HG03045 (cell line): ENCODE measurements at regions not wholly inside any gene's neighbourhood (a gene's known extent, or its start where the extent isn't known, plus 50 kb on each side); places are given as distances from the start of the nearest gene placed in this dataset.

Experiments
- ATAC-seq: cut with Tn5 transposase; IDR thresholded peaks from one replicate; pipeline ENCODE4 v1.9.1; 2021; ENCODE audit warnings: mild to moderate bottlenecking, moderate library complexity; ENCODE audit not compliant: unreplicated experiment

DNA sequence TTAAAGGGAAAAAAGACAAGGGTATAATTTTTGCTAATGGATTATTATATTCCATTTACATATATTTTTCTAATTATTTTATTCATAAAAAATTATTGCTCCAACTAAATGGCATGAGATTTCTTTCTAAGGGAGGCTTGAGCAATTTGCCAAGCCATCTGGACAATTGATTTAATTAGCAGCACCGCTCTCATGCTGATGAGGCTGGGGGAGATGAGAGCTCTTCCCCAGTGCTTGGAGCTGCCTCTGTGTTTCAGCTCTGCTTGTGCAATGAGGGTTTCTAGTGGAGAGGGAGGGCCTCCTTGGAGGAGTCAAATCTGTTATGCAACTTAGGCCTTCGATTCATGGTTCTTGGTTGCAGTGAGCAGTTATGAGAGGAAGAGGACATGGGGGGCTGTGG lies 574.3 kb downstream of the TCERG1L start:
- ATAC-seq, result no peak

DNA sequence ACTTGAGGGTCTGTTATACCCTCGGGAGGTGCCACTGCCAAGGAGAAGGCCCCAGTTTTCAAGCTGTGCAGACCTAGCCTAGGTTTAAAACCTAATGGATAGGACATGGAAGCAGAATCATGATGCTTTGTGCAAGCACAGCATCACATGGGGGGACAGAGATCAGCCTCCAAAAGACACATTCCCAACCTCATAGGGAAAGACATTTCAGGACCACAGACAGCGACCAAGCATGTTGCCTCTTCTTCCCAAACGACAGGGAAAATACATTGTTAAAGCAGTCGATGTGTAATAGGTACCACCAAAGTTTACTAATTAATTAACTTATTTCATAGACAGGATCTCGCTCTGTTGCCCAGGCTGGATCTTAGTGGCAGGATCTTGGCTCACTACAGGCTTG lies 573.9 kb downstream of the TCERG1L start:
- ATAC-seq, result no peak

DNA sequence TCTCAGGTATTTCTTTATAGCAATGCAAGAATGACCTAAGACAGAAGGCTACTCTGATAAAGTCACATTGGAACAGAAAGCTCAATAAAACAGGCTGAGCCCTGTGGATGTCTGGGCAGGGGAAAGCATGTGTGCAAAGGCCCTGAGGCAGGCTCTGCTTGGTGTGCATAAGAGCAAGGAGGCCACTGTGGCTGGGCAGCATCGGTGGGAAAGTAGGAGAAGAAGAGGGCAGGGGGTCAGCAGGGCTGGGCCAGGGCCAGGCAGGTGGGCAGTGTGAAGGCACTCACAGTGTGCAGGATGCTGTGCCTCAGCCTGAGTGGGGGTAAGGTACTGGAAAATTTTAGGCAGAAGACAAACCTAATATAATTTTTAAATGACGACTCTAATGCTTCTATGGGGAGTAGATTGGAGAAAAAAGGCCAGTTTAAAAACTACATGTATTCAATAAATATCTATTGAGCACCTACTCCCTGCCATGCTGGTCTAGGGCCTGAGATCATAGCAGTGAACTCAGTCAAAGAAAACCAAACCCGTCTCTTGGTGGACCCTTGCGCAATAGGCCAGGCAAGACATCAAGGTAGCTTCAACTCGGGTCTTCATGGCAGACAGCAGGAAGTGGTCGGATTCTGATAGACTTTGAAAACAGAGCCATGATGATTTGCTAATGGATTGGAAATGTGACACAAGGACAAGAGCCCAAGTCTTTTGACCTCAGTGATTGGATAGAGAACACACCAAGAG lies 572.3 kb downstream of the TCERG1L start:
- no peak for ATAC-seq

DNA sequence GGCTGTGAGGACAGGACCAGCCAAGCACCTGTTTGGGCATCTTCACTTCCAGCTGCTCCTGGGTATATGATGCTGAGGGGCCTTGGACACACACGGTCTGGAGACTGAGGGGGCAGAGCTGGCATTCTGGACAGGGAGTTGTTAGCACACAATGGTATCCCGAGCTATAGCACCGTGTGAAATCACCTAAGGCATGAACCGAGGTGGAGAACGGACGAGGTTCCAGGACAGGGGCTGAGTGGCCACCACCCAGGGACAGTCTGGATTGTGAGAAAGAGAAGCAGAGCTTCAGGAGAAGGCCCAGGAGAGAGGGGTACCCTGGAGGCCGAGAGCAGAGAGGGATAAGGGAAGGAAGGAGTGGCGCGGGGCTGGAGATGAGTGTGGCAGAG lies 571.8 kb downstream of the TCERG1L start:
- ATAC-seq, result no peak

DNA sequence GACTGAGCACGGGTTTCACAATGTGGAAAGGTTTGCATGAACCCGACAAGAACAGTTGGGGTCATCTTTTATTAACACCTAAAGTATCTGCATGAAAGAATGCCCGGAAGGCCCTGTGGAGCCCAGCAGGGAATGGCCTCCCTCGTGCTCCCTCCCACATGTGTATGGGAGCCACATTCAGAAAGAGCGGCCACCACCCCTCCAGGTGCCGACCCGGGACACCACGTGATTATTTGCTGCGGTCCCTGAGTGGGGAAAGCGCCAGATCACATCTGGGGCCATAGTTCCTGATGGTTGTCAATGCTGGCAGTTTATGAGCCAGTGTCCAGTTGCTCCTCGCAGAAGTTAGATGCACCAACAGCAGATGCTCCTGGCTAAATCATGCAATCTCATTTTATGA lies 571.4 kb downstream of the TCERG1L start:
- ATAC-seq, result no peak

DNA sequence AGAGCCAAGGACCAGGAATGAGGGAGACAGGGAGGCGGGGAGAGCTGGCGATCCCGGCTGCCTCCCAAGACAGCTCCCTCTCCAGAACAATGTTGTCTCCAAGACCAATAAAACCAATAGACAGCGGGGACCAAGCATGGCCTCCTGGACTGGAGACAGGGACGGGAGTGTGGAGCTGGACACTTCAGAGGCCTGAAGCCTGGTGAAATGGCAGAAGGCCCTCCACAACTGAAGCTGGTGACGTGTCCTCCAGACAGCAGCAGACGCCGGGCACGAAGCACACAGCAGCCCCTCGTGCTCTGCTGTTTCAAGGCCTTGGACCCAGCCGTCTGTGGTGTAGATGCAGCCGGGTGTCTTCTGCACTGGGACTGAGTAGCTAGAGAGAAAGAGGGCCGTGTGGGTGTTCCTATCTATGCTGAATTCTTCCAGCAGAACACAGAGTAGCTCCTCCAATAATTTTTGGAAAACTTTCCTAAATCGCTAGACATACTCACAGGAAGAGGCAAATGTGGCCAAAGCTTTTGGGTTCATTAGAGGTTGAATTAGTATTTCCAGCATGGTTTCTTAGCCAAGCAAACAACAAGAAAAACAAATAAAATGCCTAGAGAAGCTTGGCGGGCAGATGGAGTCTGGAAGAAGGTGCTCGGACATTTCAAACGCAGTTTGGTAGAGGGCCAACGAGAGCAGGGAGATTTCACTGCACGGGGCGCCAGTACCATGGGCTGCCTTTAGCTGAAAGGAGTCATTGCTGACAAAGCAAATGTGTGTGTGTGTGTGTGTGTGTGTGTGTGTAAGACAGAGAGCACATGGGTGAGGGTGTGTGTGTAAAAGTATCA lies 570.4 kb downstream of the TCERG1L start:
- ATAC-seq, result no peak

DNA sequence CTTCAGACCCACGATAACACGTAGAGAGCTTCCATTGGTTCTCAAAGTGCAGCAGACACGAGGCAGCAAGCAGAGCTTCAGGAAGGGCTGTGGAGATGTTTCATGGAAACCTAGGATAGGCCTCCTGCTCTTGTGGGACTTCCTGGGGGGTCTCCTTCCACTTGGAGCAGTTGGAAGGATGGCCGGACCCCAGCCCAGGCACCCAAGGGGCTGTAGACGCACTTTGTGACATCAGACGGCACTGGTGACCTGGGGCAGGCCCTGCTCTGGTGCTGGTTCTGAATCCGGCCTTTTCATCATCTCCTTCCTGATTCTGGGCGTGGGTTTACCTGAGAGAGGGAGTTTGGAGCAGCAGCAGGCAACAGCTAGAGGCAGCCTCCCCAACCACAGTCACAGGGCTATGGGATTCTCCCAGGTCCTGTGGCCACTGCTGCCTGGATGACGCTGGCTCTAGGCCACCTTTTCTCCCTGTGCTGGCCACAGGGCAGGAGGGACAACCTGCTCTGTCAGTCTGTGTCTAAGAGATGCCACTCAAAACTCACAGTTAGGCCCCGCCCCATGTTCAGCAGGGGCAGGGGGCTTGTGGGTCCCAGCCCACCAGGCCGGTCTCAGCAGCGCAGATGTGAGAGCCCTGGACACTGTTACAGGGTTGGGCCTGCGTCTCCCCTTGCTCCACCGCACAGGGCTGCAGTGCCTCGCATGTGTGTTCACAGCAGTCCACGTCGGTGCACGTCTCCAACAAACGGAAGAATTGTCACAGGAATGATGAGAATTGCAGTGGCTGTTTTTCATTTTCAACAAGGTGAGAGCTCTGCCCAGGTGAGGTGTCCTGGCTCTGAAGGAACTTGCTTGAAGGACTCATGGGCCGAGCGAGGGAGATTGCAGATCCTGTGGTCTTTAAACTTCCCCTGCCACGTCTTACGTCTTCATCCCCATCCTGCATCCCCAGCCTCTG lies 569.3 kb downstream of the TCERG1L start:
- ATAC-seq, result no peak

DNA sequence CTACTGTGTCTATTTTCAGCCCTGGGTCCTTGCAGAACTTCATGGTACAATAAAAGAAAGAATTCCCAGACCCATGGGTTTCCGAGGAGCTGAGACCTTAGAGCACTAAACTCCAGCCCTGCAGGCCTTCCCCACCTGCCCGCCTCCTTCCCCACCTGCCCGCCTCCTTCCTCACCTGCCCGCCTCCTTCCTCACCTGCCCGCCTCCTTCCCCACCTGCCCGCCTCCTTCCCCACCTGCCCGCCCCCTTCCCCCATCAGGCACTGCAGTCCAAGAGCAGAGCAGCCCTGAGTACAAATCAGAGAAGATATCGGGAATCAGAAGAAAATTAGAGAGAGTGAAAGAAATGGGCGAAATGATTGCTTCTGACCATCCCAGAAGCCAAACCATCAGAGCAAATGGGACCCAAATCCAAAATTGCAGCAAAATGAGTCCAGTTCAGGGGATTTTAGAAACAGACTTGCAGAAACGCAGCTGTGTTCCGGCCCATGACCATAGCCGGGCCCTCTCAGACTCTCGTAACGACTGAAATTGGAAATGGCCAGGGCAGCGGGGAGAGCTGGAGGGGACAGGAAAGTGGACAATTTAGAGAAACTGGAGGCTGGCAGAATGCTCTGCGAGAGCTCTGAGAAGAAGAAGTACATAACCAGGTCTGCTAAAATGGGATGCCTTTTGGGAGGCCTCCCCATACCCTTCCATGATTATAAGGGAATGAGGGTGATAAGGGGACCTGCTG lies 568.4 kb downstream of the TCERG1L start:
- ATAC-seq, result no peak

DNA sequence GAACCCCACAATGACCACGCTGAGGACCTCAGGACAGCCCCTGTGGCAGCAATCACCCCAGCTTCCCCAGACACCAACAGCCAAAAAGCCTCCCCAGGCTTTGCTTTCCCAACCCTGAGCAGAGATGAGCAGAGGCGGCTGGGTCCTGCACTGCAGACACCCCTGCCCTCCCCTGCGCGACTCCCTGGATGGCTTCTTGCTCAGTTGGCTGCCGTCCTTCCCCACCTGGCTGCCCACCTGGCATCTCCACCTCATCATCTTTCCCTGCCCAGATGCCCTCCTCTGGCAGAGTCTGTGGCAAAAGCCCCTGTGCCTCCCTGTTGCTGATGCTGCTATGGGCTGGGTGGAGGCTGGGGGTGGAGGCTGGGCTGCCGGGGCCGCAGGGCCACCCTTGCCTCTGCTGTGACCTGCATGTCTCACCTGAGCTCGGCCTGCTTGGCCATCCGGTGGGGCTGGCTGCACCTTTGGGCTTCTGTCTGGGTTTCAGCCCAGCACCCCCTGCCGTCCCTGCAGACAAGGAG lies 567.7 kb downstream of the TCERG1L start:
- no peak for ATAC-seq

DNA sequence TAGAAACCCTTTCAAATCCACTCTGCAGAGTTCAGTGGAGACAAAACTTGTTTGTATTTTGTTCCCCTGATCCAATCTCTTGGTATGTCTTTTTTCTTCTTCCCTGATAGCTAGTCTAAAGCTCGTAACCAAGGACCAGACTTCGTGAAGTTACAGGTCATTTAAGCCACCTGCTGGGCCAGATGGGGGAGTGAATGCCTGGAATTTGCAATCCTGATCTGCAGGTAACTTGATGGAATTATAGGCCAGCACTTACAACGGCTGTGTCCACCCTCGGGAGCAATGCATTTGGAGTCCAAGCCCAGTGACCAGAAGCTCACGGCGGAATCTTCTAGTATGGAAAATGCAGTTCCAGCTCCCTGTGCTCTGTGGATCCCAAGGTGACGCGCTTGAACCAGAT lies 566.9 kb downstream of the TCERG1L start:
- no peak for ATAC-seq

DNA sequence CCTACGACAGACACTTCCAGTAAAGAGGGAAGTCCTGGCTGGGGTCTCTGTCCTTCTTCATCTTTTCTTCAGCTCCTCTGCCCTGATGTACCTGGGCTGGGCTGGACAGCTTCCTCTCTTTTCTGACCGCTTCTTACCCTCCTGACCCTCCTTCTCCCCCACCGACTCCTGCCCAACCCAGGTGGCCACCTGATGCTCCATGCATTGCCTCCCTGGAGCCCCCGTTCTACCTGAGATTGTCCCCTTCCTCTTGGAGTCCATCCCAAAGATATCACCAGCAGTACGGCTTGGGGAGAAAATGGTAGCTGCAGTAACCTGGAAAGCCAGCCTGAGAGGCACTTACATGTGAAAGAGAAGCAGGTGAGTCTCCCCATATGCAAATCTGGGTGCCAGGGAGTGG lies 566.3 kb downstream of the TCERG1L start:
- ATAC-seq, result no peak

DNA sequence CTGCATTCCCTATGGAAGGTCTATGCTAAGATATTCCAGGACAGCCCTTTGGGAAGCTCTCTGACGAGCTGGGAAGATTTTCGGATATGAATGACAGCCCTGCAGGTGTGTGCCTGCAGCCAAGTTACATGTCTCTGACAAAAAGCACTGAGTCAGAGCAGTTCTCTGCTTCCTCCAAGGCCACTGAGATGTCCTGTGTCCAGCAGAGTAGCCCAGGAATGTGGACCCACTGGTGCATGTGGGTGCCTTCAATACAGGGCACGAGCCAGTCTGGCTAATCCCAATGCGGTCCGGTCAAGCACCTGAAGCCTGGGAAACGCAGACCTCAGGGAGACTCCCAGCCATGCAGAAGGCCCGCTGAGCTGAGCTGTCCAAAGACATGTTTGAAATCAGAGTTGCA lies 565.7 kb downstream of the TCERG1L start:
- no peak for ATAC-seq

DNA sequence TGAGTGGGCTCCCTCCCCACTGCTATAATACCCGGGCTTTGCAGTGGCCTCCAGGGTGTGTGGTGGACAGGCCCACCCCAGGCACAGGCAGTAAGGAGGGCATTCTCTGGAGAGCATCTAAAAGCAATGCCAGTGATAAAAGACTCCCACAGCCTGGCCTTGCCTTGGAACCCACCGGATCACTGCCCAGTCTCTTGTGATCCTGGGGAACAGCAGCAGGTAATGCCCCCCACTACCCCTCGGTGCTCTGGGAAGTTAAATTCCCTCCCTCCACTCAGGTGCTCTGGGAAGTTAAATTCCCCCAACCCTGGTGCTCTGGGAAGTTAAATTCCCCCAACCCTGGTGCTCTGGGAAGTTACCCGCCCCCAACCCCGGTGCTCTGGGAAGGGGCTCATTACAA lies 565.2 kb downstream of the TCERG1L start:
- no peak for ATAC-seq

DNA sequence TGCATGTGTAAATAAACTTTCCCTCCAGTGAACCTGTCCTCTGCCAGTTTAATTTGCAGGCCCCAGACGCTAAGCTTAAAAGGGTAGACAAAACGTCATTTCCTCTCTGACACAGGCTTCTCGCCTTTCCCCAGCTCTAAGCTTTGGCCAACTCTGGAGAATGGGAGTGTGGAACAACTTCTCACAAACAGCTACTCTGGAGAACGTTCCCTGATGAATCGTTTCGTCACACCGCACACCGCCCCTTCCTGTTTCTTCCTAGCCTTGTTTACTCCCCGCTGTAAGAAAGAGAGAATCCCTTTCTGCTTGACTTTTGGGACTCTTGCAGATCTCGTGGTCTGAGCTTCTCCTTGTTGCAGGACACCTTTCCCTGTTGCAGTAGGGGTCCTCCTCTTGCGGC lies 564.2 kb downstream of the TCERG1L start:
- ATAC-seq, result no peak

DNA sequence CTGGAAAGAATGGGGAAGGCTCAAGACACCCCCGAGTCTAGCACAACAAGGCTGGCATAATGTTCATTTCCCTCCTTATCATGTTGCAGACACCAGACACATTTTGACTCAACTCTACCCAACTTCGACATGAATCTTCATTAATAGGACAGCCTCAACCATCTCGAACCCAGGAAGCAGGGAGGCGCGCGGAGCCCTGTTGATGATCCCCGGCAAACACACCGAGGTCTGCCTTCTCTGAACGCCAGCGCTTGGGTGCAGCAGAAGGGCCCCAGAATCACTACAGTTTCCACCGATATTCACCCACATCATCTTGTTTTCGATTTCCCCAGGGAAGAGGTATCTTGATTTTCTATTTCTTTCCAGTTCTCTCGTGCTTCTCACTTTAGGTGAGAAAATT lies 563.6 kb downstream of the TCERG1L start:
- no peak for ATAC-seq

DNA sequence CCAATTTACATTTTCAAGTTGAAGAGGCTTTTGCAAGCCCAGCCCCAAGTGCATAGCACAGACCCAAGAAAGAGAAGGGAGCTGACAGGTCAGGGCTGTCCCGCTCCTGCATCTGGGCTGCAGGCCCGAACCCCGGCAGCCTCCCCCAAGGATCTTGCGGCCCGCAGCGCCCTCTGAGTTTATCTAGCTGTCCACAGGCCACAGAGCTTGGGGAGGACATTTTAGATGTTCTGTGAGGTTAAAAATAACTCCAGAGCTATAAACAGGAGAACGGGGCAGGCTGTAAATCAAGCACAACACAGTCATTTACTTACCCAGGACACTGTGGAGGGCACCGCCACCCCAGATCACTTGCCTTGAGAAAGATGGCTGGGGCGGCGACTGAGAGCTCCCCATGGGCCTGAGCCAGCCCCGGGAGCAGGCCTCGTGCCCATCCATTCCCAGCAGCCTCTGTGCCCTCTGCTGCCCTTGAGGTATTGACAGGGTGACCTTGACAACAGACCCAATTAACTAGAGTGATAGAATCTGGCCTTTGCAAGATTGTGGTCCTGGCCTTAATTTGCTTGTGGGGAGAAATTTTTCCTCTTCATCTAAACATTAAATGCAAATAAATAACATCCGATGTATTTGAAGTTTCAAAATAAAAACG lies 563.0 kb downstream of the TCERG1L start:
- ATAC-seq, result no peak

DNA sequence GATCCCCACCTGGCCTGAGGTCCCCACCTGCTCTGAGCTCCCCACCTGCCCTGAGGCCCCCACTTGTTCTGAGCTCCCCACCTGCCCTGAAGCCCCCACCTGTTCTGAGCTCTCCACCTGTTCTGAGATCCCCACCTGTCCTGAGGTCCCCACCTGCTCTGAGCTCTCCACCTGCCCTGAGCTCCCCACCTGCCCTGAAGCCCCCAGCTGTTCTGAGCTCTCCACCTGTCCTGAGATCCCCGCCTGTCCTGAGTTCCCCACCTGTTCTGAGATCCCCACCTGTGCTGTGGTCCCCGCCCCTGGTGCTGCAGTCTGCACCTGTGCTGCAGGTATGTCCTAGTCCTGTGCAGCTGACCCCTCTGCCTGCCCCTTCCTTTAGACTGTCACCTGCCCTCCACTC lies 561.6 kb downstream of the TCERG1L start:
- no peak for ATAC-seq

DNA sequence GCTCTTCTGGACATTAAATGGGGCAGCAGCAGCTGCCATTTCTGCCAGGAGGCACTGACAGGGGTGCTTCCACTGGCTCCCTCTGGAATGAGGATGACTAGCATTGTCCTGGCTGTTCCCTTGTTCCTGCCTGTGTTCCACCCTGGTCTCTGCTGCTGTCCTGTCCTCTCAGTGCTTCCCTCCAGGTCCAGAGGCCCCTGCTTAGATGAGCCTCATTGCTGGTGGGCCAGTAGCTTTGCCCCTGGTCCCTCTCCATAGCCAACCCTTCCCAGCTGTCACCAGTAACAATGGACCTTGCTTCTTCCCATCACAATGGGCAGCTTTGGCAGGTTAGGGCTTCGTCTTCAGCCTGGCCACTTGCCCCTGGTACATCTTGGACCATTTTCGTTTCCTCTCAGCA lies 561.1 kb downstream of the TCERG1L start:
- no peak for ATAC-seq

DNA sequence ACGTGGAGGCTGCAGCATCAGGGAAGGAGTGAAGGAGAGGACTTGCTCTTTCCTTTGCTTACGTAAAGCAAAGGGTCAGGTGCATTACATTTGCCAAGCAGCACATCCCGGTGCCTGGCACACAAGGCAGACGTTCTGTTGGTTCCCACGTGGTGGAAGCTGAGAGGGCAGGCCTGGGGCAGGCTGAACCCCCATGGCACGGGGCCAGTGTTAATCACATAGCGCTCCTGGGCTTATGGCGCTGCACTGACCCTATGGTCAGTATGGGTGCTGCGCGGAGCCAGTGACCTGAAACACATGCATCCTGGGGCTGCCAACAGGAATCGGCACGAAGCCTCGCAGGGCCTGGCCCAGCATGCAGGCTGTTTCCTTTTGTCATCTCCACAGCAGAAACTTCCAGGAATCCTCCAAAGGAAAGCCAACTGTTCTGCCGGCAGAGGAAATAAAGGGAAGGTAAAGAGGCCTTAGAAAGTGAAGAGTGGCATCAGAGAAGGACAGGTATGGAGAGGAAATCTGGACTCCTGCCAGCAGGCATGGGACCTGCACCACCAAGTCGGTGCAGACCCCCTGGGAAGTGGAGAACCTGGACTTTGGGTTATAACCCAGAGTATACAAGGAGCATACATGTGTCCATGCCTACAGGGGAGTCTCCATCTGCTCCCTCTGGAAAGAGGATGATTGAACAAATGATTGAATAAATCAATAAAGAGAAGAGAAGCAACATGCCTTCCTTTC lies 560.2 kb downstream of the TCERG1L start:
- ATAC-seq, result no peak
